B cell (primary cell): ENCODE measurements at regions not wholly inside any gene's neighbourhood (a gene's known extent, or its start where the extent isn't known, plus 50 kb on each side); places are given as distances from the start of the nearest gene placed in this dataset.

Experiments used
- CTCF ChIP-seq: fragments of 200-600 bp; IDR thresholded peaks from one replicate; pipeline ENCODE4 v1.8.0; 2022; ENCODE audit warnings: antibody characterized with exemption, mild to moderate bottlenecking
- EZH2 ChIP-seq: IDR thresholded peaks from 2 replicates; pipeline ENCODE4 v1.6.1; 2012; ENCODE audit warnings: borderline replicate concordance, low read depth, mild to moderate bottlenecking, moderate library complexity, low read length; ENCODE audit not compliant: insufficient read depth, poor library complexity, severe bottlenecking

DNA sequence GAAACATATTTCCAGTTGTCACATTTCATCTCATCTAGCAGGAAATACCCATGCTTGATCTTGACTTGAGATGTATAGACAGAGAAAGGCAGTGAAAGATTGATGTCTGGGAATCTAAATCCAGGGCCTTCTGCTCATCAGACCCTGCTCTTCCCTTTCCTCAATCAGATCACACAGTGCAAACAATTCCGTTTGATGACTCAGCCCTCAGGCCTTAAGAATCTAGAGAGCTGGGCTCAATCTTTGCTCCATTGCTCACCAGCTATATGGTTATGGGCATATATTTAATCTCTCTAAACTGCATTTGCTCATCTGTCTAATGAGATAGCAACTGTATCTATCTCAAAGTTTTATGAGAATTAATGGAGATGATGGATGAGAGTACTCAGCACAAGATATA is 201.8 kb upstream of the CCDC196 start:
- TF ChIP-seq CTCF (no peak), EZH2 (no peak)
